T-helper 17 cell (primary cell): ENCODE measurements at regions not wholly inside any gene's neighbourhood (a gene's known extent, or its start where the extent isn't known, plus 50 kb on each side); places are given as distances from the start of the nearest gene placed in this dataset.
"Not testable (repeated sequence)": the region's sequence is repeated elsewhere in the genome, so short reads cannot be mapped to it uniquely, and the experiment has no call there.

Experiments
- ATAC-seq: fragments of 150-1000 bp; cut with Tn5 transposase; 2 replicates; pipeline ENCODE4 v1.10.0; 2021; ENCODE audit warnings: mild to moderate bottlenecking, moderate library complexity
- DNase-seq, 3 donors: peaks; one replicate each; pipeline versions ENCODE4 v3.0.0 to v3.0.0-alpha.2; 2020 to 2021
- H3K9me3 ChIP-seq: one replicate; pipeline ENCODE4 v1.7.0; 2013; ENCODE audit warnings: low read length, mild to moderate bottlenecking; ENCODE audit not compliant: control insufficient read depth, poor library complexity, severe bottlenecking
- H3K27ac Mint-ChIP-seq: one replicate; pipeline ENCODE4 v1.8.0; 2022; ENCODE audit warnings: mild to moderate bottlenecking, moderate library complexity, mixed read lengths
- H3K27me3 Mint-ChIP-seq: one replicate; pipeline ENCODE4 v1.8.0; 2022; ENCODE audit warnings: mixed read lengths
- H3K36me3 Mint-ChIP-seq: one replicate; pipeline ENCODE4 v1.8.0; 2022; ENCODE audit warnings: low read depth, mixed read lengths
- H3K4me1 Mint-ChIP-seq: one replicate; pipeline ENCODE4 v1.8.0; 2022; ENCODE audit warnings: mild to moderate bottlenecking, mixed read lengths
- H3K4me3 Mint-ChIP-seq: one replicate; pipeline ENCODE4 v1.8.0; 2022; ENCODE audit warnings: mild to moderate bottlenecking, moderate library complexity, mixed read lengths

GRCh38 chr7:157476654-157477549 lies 140.1 kb downstream of the DNAJB6 start:
- H3K9me3 ChIP-seq, result no peaks in the 10 kb centered on the region
- no peak for DNase-seq
- no peak overlapping the region for H3K4me3 Mint-ChIP-seq
- H3K4me1 Mint-ChIP-seq, result peaks cover 18% of the 10 kb centered on the region
- no peaks in the 10 kb centered on the region for H3K27me3 Mint-ChIP-seq
- no peaks in the 10 kb centered on the region for H3K36me3 Mint-ChIP-seq
- ATAC-seq, result no peak
- H3K27ac Mint-ChIP-seq, result no peak overlapping the region

GRCh38 chr7:157477550-157478212 lies 140.9 kb downstream of the DNAJB6 start:
- peak; percentile 28 for ATAC-seq
- Mint-ChIP-seq H3K4me3 (peak overlapping the region; percentile 71), H3K27ac (peak overlapping the region; percentile 41), H3K27me3 (no peaks in the 10 kb centered on the region), H3K36me3 (no peaks in the 10 kb centered on the region), H3K4me1 (peaks cover 12% of the 10 kb centered on the region)
- no peaks in the 10 kb centered on the region for H3K9me3 ChIP-seq
- DNase-seq, result no peak

- DNase-seq, ATAC-seq, H3K27me3 Mint-ChIP-seq, H3K4me1 Mint-ChIP-seq, H3K9me3 ChIP-seq, H3K36me3 Mint-ChIP-seq: not testable (repeated sequence)
- Mint-ChIP-seq H3K4me3 (peak overlapping the region; percentile 71), H3K27ac (peak overlapping the region; percentile 41)
Observed at GRCh38 chr7:157478611-157479010, 141.8 kb downstream of the DNAJB6 start.

- H3K36me3 Mint-ChIP-seq, result no peaks in the 10 kb centered on the region
- no peak overlapping the region for H3K4me3 Mint-ChIP-seq
- DNase-seq, result no peak
- peak overlapping the region; percentile 12 for H3K27ac Mint-ChIP-seq
- peaks cover 9% of the 10 kb centered on the region for H3K4me1 Mint-ChIP-seq
- H3K9me3 ChIP-seq, result no peaks in the 10 kb centered on the region
- H3K27me3 Mint-ChIP-seq, result no peaks in the 10 kb centered on the region
- ATAC-seq, result no peak
Observed at GRCh38 chr7:157479326-157479725, 142.5 kb downstream of the DNAJB6 start.

GRCh38 chr7:157480371-157481050 lies 143.7 kb downstream of the DNAJB6 start:
- H3K4me3 Mint-ChIP-seq, result no peak overlapping the region
- no peaks in the 10 kb centered on the region for H3K27me3 Mint-ChIP-seq
- H3K4me1 Mint-ChIP-seq, result peaks cover 19% of the 10 kb centered on the region
- H3K9me3 ChIP-seq, result no peaks in the 10 kb centered on the region
- no peaks in the 10 kb centered on the region for H3K36me3 Mint-ChIP-seq
- no peak overlapping the region for H3K27ac Mint-ChIP-seq
- DNase-seq (no peak), ATAC-seq (no peak)

- Mint-ChIP-seq H3K27me3 (no peaks in the 10 kb centered on the region), H3K36me3 (no peaks in the 10 kb centered on the region), H3K4me1 (peaks cover 17% of the 10 kb centered on the region), H3K27ac (no peak overlapping the region), H3K4me3 (no peak overlapping the region)
- ATAC-seq (no peak), DNase-seq (no peak)
- no peaks in the 10 kb centered on the region for H3K9me3 ChIP-seq
Observed at GRCh38 chr7:157481389-157481788, 144.6 kb downstream of the DNAJB6 start.

- Mint-ChIP-seq H3K27me3 (no peaks in the 10 kb centered on the region), H3K4me1 (peaks cover 17% of the 10 kb centered on the region), H3K36me3 (no peaks in the 10 kb centered on the region), H3K4me3 (no peak overlapping the region), H3K27ac (no peak overlapping the region)
- H3K9me3 ChIP-seq, result no peaks in the 10 kb centered on the region
- ATAC-seq (no peak), DNase-seq (no peak)
Observed at GRCh38 chr7:157482025-157482424, 145.2 kb downstream of the DNAJB6 start.

- Mint-ChIP-seq H3K27me3 (no peaks in the 10 kb centered on the region), H3K36me3 (no peaks in the 10 kb centered on the region), H3K27ac (no peak overlapping the region), H3K4me3 (no peak overlapping the region), H3K4me1 (peaks cover 18% of the 10 kb centered on the region)
- H3K9me3 ChIP-seq, result no peaks in the 10 kb centered on the region
- ATAC-seq (no peak), DNase-seq (no peak)
Observed at GRCh38 chr7:157482517-157483087, 145.8 kb downstream of the DNAJB6 start.

- no peaks in the 10 kb centered on the region for H3K9me3 ChIP-seq
- Mint-ChIP-seq H3K36me3 (no peaks in the 10 kb centered on the region), H3K4me1 (peaks cover 16% of the 10 kb centered on the region), H3K4me3 (no peak overlapping the region), H3K27ac (no peak overlapping the region), H3K27me3 (no peaks in the 10 kb centered on the region)
- no peak for ATAC-seq
- no peak for DNase-seq
Observed at GRCh38 chr7:157483515-157483914, 146.7 kb downstream of the DNAJB6 start.

- ATAC-seq (no peak), DNase-seq (no peak)
- no peak overlapping the region for H3K4me3 Mint-ChIP-seq
- H3K36me3 Mint-ChIP-seq, result no peaks in the 10 kb centered on the region
- H3K9me3 ChIP-seq, result no peaks in the 10 kb centered on the region
- no peak overlapping the region for H3K27ac Mint-ChIP-seq
- peaks cover 13% of the 10 kb centered on the region for H3K4me1 Mint-ChIP-seq
- no peaks in the 10 kb centered on the region for H3K27me3 Mint-ChIP-seq
Observed at GRCh38 chr7:157483971-157484410, 147.2 kb downstream of the DNAJB6 start.

GRCh38 chr7:157484411-157485081 lies 147.7 kb downstream of the DNAJB6 start:
- H3K27me3 Mint-ChIP-seq, result no peaks in the 10 kb centered on the region
- DNase-seq (no peak), ATAC-seq (no peak)
- H3K4me1 Mint-ChIP-seq, result peaks cover 13% of the 10 kb centered on the region
- H3K27ac Mint-ChIP-seq, result peak overlapping the region; percentile 84
- peak overlapping the region; percentile 10 for H3K4me3 Mint-ChIP-seq
- no peaks in the 10 kb centered on the region for H3K36me3 Mint-ChIP-seq
- no peaks in the 10 kb centered on the region for H3K9me3 ChIP-seq

- DNase-seq, result no peak
Observed at GRCh38 chr7:157485361-157485831, 148.6 kb downstream of the DNAJB6 start.

More at GRCh38 chr7:157485361-157485831, 148.6 kb downstream of the DNAJB6 start:
- Mint-ChIP-seq H3K4me1 (peaks cover 14% of the 10 kb centered on the region), H3K27ac (peak overlapping the region; percentile 84), H3K4me3 (peak overlapping the region; percentile 22), H3K27me3 (no peaks in the 10 kb centered on the region), H3K36me3 (no peaks in the 10 kb centered on the region)
- ATAC-seq, result peak; percentile 54
- no peaks in the 10 kb centered on the region for H3K9me3 ChIP-seq
